Adrenal gland (tissue), 5 donors: ENCODE measurements at regions not wholly inside any gene's neighbourhood (a gene's known extent, or its start where the extent isn't known, plus 50 kb on each side); places are given as distances from the start of the nearest gene placed in this dataset.

ENCODE experiments used
- CTCF ChIP-seq, 6 experiments: fragments of 450-650 bp in 4 of 6; fragments of 200-600 bp in 2 of 6; sonication (generic) in 1 of 6; IDR thresholded peaks; 1 replicate in 5 of 6; 2 replicates in 1 of 6; pipeline versions ENCODE4 v1.5.1 to v1.8.0; 2016 to 2021; ENCODE audit warnings: antibody characterized with exemption in 6 of 6, mild to moderate bottlenecking in 2 of 6, moderate library complexity in 1 of 6
- POLR2A ChIP-seq, 2 donors: fragments of 450-650 bp; IDR thresholded peaks; one replicate each; pipeline ENCODE4 v1.6.1; 2017; ENCODE audit warnings: antibody characterized with exemption in 2 of 2, mild to moderate bottlenecking in 2 of 2, moderate library complexity in 1 of 2
- donor health status: DM: no; HTN: no; CAD: no.

- TF ChIP-seq CTCF (IDR thresholded peaks at IDR 0.05) (no peak), POLR2A (IDR thresholded peaks at IDR 0.05) (no peak)
Observed at GRCh38 chr2:111663471-111664274, 220.3 kb downstream of the ANAPC1 start.
